WTC11 (cell line): ENCODE measurements at regions not wholly inside any gene's neighbourhood (a gene's known extent, or its start where the extent isn't known, plus 50 kb on each side); places are given as distances from the start of the nearest gene placed in this dataset.

Experiments used
- ATF1 ChIP-seq: sonication (generic); formaldehyde crosslinking; IDR thresholded peaks from 2 replicates; pipeline ENCODE4 v1.8.1; 2023; ENCODE audit warnings: mild to moderate bottlenecking, moderate library complexity, missing genetic modification reagents
- ATF3 ChIP-seq: sonication (generic); formaldehyde crosslinking; conservative IDR thresholded peaks from 2 replicates; pipeline ENCODE4 v1.8.1; 2022; ENCODE audit warnings: mild to moderate bottlenecking, missing genetic modification reagents
- FOXJ3 ChIP-seq: sonication (generic); formaldehyde crosslinking; IDR thresholded peaks from 2 replicates; pipeline ENCODE4 v1.9.0; 2021; ENCODE audit warnings: missing genetic modification reagents, mild to moderate bottlenecking, borderline replicate concordance
- JUN ChIP-seq: sonication (generic); formaldehyde crosslinking; IDR thresholded peaks from 2 replicates; pipeline ENCODE4 v1.8.0; 2023; ENCODE audit warnings: mild to moderate bottlenecking, missing genetic modification reagents
- MXD4 ChIP-seq: fragments of 250-450 bp; sonication (Bioruptor Pico); IDR thresholded peaks from 2 replicates; pipeline ENCODE4 v1.8.0; 2021; ENCODE audit warnings: mild to moderate bottlenecking, moderate library complexity, borderline replicate concordance
- NFATC4 ChIP-seq: fragments of 250-450 bp; sonication (Bioruptor Pico); IDR thresholded peaks from 2 replicates; pipeline ENCODE4 v1.9.0; 2021; ENCODE audit warnings: mild to moderate bottlenecking
- NR3C1 ChIP-seq: sonication (generic); formaldehyde crosslinking; conservative IDR thresholded peaks from 2 replicates; pipeline ENCODE4 v1.8.1; 2023; ENCODE audit warnings: low read depth, mild to moderate bottlenecking, missing genetic modification reagents
- TP53 ChIP-seq: sonication (generic); formaldehyde crosslinking; IDR thresholded peaks from 2 replicates; pipeline ENCODE4 v1.8.1; 2023; ENCODE audit warnings: mild to moderate bottlenecking, missing genetic modification reagents
- ZNF219 ChIP-seq: sonication (generic); formaldehyde crosslinking; IDR thresholded peaks from 2 replicates; pipeline ENCODE4 v1.8.0; 2023; ENCODE audit warnings: missing genetic modification reagents, mild to moderate bottlenecking, borderline replicate concordance
- ZNF425 ChIP-seq: fragments of 250-450 bp; sonication (Bioruptor Pico); conservative IDR thresholded peaks from 2 replicates; pipeline ENCODE4 v1.9.0; 2021; ENCODE audit warnings: mild to moderate bottlenecking
- TF ChIP-seq, protein P1 (sequence below): sonication (generic); formaldehyde crosslinking; IDR thresholded peaks from 2 replicates; pipeline ENCODE4 v1.8.1; 2023; ENCODE audit warnings: mild to moderate bottlenecking, moderate library complexity, missing genetic modification reagents
- TF ChIP-seq, protein P2 (sequence below): fragments of 250-450 bp; sonication (Bioruptor Pico); IDR thresholded peaks from 2 replicates; pipeline ENCODE4 v1.9.0; 2021; ENCODE audit warnings: mild to moderate bottlenecking
- TF ChIP-seq, protein P3 (sequence below): sonication (generic); formaldehyde crosslinking; IDR thresholded peaks from 2 replicates; pipeline ENCODE4 v1.8.0; 2023; ENCODE audit warnings: missing genetic modification reagents, mild to moderate bottlenecking, borderline replicate concordance
- TF ChIP-seq, protein P4 (sequence below): fragments of 250-450 bp; sonication (Bioruptor Pico); IDR thresholded peaks from 2 replicates; pipeline ENCODE4 v1.9.0; 2021; ENCODE audit warnings: mild to moderate bottlenecking, borderline replicate concordance

- TF ChIP-seq, protein P1, sequence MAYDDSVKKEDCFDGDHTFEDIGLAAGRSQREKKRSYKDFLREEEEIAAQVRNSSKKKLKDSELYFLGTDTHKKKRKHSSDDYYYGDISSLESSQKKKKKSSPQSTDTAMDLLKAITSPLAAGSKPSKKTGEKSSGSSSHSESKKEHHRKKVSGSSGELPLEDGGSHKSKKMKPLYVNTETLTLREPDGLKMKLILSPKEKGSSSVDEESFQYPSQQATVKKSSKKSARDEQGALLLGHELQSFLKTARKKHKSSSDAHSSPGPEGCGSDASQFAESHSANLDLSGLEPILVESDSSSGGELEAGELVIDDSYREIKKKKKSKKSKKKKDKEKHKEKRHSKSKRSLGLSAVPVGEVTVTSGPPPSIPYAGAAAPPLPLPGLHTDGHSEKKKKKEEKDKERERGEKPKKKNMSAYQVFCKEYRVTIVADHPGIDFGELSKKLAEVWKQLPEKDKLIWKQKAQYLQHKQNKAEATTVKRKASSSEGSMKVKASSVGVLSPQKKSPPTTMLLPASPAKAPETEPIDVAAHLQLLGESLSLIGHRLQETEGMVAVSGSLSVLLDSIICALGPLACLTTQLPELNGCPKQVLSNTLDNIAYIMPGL (CRISPR knock-in tag), result no peak
- TF ChIP-seq, protein P2, sequence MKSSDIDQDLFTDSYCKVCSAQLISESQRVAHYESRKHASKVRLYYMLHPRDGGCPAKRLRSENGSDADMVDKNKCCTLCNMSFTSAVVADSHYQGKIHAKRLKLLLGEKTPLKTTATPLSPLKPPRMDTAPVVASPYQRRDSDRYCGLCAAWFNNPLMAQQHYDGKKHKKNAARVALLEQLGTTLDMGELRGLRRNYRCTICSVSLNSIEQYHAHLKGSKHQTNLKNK (CRISPR knock-in tag), result no peak
- TF ChIP-seq NFATC4 (CRISPR knock-in tag) (no peak), JUN (CRISPR knock-in tag) (no peak), ATF1 (no peak), ZNF425 (CRISPR knock-in tag) (no peak), TP53 (CRISPR knock-in tag) (no peak), NR3C1 (CRISPR knock-in tag) (no peak), ZNF219 (CRISPR knock-in tag) (no peak), MXD4 (CRISPR knock-in tag) (no peak), FOXJ3 (CRISPR knock-in tag) (no peak), ATF3 (CRISPR knock-in tag) (no peak)
- TF ChIP-seq, protein P3, sequence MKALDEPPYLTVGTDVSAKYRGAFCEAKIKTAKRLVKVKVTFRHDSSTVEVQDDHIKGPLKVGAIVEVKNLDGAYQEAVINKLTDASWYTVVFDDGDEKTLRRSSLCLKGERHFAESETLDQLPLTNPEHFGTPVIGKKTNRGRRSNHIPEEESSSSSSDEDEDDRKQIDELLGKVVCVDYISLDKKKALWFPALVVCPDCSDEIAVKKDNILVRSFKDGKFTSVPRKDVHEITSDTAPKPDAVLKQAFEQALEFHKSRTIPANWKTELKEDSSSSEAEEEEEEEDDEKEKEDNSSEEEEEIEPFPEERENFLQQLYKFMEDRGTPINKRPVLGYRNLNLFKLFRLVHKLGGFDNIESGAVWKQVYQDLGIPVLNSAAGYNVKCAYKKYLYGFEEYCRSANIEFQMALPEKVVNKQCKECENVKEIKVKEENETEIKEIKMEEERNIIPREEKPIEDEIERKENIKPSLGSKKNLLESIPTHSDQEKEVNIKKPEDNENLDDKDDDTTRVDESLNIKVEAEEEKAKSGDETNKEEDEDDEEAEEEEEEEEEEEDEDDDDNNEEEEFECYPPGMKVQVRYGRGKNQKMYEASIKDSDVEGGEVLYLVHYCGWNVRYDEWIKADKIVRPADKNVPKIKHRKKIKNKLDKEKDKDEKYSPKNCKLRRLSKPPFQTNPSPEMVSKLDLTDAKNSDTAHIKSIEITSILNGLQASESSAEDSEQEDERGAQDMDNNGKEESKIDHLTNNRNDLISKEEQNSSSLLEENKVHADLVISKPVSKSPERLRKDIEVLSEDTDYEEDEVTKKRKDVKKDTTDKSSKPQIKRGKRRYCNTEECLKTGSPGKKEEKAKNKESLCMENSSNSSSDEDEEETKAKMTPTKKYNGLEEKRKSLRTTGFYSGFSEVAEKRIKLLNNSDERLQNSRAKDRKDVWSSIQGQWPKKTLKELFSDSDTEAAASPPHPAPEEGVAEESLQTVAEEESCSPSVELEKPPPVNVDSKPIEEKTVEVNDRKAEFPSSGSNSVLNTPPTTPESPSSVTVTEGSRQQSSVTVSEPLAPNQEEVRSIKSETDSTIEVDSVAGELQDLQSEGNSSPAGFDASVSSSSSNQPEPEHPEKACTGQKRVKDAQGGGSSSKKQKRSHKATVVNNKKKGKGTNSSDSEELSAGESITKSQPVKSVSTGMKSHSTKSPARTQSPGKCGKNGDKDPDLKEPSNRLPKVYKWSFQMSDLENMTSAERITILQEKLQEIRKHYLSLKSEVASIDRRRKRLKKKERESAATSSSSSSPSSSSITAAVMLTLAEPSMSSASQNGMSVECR, result no peak
- TF ChIP-seq, protein P4, sequence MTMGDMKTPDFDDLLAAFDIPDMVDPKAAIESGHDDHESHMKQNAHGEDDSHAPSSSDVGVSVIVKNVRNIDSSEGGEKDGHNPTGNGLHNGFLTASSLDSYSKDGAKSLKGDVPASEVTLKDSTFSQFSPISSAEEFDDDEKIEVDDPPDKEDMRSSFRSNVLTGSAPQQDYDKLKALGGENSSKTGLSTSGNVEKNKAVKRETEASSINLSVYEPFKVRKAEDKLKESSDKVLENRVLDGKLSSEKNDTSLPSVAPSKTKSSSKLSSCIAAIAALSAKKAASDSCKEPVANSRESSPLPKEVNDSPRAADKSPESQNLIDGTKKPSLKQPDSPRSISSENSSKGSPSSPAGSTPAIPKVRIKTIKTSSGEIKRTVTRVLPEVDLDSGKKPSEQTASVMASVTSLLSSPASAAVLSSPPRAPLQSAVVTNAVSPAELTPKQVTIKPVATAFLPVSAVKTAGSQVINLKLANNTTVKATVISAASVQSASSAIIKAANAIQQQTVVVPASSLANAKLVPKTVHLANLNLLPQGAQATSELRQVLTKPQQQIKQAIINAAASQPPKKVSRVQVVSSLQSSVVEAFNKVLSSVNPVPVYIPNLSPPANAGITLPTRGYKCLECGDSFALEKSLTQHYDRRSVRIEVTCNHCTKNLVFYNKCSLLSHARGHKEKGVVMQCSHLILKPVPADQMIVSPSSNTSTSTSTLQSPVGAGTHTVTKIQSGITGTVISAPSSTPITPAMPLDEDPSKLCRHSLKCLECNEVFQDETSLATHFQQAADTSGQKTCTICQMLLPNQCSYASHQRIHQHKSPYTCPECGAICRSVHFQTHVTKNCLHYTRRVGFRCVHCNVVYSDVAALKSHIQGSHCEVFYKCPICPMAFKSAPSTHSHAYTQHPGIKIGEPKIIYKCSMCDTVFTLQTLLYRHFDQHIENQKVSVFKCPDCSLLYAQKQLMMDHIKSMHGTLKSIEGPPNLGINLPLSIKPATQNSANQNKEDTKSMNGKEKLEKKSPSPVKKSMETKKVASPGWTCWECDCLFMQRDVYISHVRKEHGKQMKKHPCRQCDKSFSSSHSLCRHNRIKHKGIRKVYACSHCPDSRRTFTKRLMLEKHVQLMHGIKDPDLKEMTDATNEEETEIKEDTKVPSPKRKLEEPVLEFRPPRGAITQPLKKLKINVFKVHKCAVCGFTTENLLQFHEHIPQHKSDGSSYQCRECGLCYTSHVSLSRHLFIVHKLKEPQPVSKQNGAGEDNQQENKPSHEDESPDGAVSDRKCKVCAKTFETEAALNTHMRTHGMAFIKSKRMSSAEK (CRISPR knock-in tag), result no peak
These were observed 315.2 kb upstream of the SHH start (continued) for GRCh38 chr7:156127166-156128134.
